ENCODE measurements at regions not wholly inside any gene's neighbourhood (a gene's known extent, or its start where the extent isn't known, plus 50 kb on each side); places are given as distances from the start of the nearest gene placed in this dataset.
"Not testable (repeated sequence)": the region's sequence is repeated elsewhere in the genome, so short reads cannot be mapped to it uniquely, and the experiment has no call there.

DNA sequence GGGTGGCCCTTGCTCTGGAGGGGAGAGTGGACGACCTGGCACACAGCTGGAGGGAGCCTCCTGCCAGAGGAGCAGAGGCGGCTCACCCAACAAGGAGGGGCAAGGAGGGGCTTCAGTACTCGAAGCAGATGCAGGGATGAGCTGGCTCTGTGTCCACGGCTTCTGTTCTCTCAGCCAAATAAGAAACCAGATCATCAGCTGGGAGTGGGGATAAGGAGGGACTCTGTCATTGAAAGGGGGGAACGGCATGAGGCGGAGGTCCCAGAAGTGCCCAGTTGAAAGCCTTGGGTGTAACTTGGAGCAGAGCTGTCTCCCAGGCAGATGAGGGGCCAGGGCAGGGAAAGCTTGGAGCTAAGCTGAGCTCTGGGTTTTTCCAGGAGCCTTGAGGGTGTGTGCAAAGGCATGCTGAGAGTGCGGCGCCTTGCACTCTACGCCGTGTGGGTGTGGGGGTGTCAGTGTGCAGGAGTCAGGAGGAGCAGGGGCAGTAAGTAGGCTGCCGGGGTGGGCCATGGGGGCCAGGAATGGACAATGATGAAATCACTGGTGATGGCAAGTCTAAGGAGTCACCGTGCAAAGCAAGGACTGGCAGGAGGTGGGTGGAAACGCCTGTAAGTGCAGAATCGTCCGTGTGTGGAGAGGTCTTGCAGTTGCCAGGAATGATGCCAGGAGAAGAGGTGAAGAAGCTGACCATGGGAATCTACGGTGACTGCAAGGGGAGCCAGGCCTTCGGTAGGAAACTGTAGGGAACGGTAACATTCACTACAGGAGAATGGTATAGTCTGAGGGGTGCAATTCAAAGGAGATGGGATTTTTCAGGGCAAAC is 85.4 kb upstream of the FOXQ1 start:
- peaks cover 0 to 1% (median 0%) of the 10 kb centered on the region in 5 donors for H3K4me1 ChIP-seq (ENCODE audit: control insufficient read depth in 5 of 5, insufficient read depth in 5 of 5, low read length in 5 of 5)
- H3K4me3 ChIP-seq (ENCODE audit: low read depth in 1 of 5, low read length in 5 of 5), result no peak overlapping the region
- H3K27me3 ChIP-seq (ENCODE audit: control insufficient read depth in 5 of 5, insufficient read depth in 4 of 5, low read length in 5 of 5), result peaks cover 0 to 11% (median 9%) of the 10 kb centered on the region in 5 donors
- no peak overlapping the region for H3K9ac ChIP-seq (ENCODE audit: low read length in 5 of 5)
- H3K36me3 ChIP-seq (ENCODE audit: control insufficient read depth in 5 of 5, insufficient read depth in 5 of 5, low read length in 5 of 5), result no peaks in the 10 kb centered on the region
- no peaks in the 10 kb centered on the region for H3K9me3 ChIP-seq (ENCODE audit: control insufficient read depth in 5 of 5, low read length in 5 of 5)
- no peak overlapping the region for H3K27ac ChIP-seq (ENCODE audit: low read depth, low read length)

DNA sequence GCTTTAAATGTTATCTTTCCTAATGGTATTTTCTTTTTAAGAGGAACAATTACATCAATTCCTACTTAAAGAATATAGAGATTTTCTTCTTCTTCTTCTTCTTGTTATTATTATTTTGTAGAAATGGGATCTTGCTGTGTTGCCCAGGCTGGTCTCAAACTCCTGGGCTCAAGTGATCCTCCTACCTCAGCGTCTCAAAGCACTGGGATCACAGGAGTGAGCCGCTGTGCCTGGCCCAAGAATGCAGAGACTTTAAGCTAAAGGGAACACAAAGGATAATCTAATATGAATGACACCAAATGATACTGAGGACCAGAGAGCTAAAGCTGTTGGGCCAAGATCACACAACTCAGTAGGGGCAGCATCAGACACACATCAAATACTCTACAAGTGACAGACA is 87.4 kb upstream of the FOXQ1 start:
- H3K36me3 ChIP-seq (ENCODE audit: control insufficient read depth in 5 of 5, insufficient read depth in 5 of 5, low read length in 5 of 5), result no peaks in the 10 kb centered on the region
- H3K9me3 ChIP-seq (ENCODE audit: control insufficient read depth in 5 of 5, low read length in 5 of 5), result no peaks in the 10 kb centered on the region
- H3K9ac ChIP-seq (ENCODE audit: low read length in 5 of 5), result no peak overlapping the region
- H3K4me3 ChIP-seq (ENCODE audit: low read depth in 1 of 5, low read length in 5 of 5), result no peak overlapping the region
- no peak overlapping the region for H3K27ac ChIP-seq (ENCODE audit: low read depth, low read length)
- H3K4me1 ChIP-seq (ENCODE audit: control insufficient read depth in 5 of 5, insufficient read depth in 5 of 5, low read length in 5 of 5), result peaks cover 0 to 1% (median 0%) of the 10 kb centered on the region in 5 donors
- peaks cover 0 to 9% (median 9%) of the 10 kb centered on the region in 5 donors for H3K27me3 ChIP-seq (ENCODE audit: control insufficient read depth in 5 of 5, insufficient read depth in 4 of 5, low read length in 5 of 5)

DNA sequence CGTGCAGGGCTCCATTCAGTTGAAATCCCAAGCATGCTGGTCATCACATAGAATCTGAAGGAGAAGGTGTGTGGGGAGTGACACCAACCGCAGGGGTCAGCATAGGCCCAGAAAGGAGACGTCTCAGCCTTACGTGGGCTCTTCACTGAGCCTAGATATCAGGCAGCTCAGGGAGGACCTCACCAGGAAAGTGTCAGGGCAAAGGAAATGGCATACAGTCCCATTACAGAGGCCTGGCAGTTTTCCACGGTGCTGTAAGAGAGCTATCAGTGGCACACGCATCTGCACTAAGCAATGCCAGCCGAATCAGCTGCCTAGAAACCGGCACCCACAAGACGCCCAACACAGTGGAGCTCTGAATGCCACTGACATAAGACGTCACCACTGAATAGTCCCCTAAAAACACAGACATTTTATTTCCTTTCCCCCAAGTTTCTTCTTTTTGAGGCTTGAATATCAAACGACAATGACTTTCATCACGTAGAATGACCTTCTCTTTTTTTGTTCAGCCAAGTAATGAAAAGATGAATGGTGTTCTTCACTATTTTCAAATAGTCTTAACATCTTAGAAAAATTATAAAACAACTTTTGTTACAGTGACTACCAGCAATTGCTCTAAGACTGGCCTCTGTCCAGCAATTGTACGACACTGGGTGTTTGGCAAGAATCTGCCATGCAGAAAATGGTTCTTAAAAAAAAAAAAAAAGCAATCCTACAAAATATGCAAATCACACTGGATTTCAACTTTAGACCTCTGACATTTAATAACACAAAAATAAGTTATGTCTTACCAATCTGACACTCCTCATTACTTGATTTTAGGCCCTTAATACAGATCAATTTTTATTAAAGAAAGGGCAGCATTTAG is 88.9 kb upstream of the FOXQ1 start:
- H3K9ac ChIP-seq (ENCODE audit: low read length in 5 of 5), result no peak overlapping the region
- H3K27me3 ChIP-seq (ENCODE audit: control insufficient read depth in 5 of 5, insufficient read depth in 4 of 5, low read length in 5 of 5), result peaks cover 0 to 9% (median 7%) of the 10 kb centered on the region in 5 donors
- no peak overlapping the region for H3K27ac ChIP-seq (ENCODE audit: low read depth, low read length)
- no peaks in the 10 kb centered on the region for H3K9me3 ChIP-seq (ENCODE audit: control insufficient read depth in 5 of 5, low read length in 5 of 5)
- H3K4me3 ChIP-seq (ENCODE audit: low read depth in 1 of 5, low read length in 5 of 5), result no peak overlapping the region
- H3K4me1 ChIP-seq (ENCODE audit: control insufficient read depth in 5 of 5, insufficient read depth in 5 of 5, low read length in 5 of 5), result peaks cover 0 to 1% (median 0%) of the 10 kb centered on the region in 5 donors
- no peaks in the 10 kb centered on the region for H3K36me3 ChIP-seq (ENCODE audit: control insufficient read depth in 5 of 5, insufficient read depth in 5 of 5, low read length in 5 of 5)

DNA sequence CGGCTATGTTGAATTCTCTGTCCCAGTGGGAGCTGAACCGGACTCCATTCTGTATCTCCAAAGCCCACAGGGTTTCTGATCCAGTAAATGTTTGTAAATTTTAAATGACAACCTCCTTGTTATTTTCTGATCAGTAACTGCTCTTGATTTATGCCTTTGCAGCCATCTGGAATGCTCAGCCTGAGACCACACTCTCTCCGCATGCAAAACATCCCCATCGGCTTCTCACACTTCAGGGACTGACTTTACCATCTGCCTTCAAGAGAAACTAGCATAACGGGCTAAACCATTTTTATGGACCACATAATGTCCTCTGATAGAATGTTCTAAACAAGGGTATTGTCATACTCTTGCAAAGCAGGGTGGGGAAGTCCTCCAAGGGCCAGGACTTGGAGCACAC is 94.5 kb upstream of the FOXQ1 start:
- Histone ChIP-seq H3K27me3 (ENCODE audit: control insufficient read depth in 5 of 5, insufficient read depth in 4 of 5, low read length in 5 of 5) (no peaks in the 10 kb centered on the region), H3K4me3 (ENCODE audit: low read depth in 1 of 5, low read length in 5 of 5) (no peak overlapping the region), H3K36me3 (ENCODE audit: control insufficient read depth in 5 of 5, insufficient read depth in 5 of 5, low read length in 5 of 5) (no peaks in the 10 kb centered on the region)

DNA sequence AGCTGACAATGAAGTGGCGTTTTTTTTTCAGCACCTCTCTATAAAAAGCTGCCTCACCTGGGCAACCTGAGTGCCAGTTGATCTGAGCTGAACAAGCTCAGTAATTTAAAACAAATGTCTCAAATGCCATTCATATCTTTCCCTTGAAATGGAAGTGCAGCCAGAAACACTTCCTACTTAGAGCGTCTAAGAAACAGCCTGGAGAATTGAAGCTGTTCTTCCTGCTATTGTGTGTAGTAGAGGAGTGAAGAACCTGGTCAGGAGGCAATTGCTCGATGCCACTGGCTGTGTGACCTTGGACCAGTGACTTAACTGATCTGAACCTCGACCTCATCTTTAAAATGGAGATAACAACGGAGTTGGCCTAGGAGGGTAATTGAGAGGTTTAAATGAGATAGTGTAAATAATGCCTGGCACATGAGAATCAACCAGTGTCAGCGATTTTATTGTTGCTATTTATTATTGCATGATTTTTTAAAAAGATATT is 95.4 kb upstream of the FOXQ1 start:
- Histone ChIP-seq H3K27me3 (ENCODE audit: control insufficient read depth in 5 of 5, insufficient read depth in 4 of 5, low read length in 5 of 5) (no peaks in the 10 kb centered on the region), H3K9me3 (ENCODE audit: control insufficient read depth in 5 of 5, low read length in 5 of 5) (no peaks in the 10 kb centered on the region), H3K27ac (ENCODE audit: low read depth, low read length) (no peak overlapping the region), H3K36me3 (ENCODE audit: control insufficient read depth in 5 of 5, insufficient read depth in 5 of 5, low read length in 5 of 5) (no peaks in the 10 kb centered on the region), H3K4me1 (ENCODE audit: control insufficient read depth in 5 of 5, insufficient read depth in 5 of 5, low read length in 5 of 5) (no peaks in the 10 kb centered on the region), H3K9ac (ENCODE audit: low read length in 5 of 5) (no peak overlapping the region), H3K4me3 (ENCODE audit: low read depth in 1 of 5, low read length in 5 of 5) (no peak overlapping the region)

More for the DNA sequence above, 94.5 kb upstream of the FOXQ1 start:
- H3K9ac ChIP-seq (ENCODE audit: low read length in 5 of 5), result no peak overlapping the region
- no peaks in the 10 kb centered on the region for H3K4me1 ChIP-seq (ENCODE audit: control insufficient read depth in 5 of 5, insufficient read depth in 5 of 5, low read length in 5 of 5)
- no peak overlapping the region for H3K27ac ChIP-seq (ENCODE audit: low read depth, low read length)
- H3K9me3 ChIP-seq (ENCODE audit: control insufficient read depth in 5 of 5, low read length in 5 of 5), result no peaks in the 10 kb centered on the region

GRCh38 chr6:1215884-1216487 is 95.9 kb upstream of the FOXQ1 start:
- H3K9ac ChIP-seq (ENCODE audit: low read length in 5 of 5), result no peak overlapping the region

DNA sequence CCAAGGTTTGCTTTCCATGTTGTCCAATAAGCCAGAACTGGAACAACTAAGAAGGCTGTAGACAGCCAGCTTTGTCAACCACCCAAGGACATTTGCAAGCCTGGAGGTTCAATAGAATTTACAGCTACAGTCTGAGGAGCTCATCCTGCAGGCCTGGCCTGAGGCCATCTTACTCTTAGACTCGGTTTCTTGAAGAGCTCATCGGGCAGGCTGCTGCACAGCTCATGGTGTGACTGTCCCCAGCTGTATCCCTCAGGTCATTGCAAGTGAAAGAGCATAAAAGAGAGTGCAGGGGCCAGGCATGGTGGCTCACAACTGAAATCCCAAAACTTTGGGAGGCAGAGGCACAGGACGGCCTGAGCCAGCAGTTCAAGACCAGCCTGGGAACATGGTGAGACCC is 96.9 kb upstream of the FOXQ1 start:
- no peaks in the 10 kb centered on the region for H3K9me3 ChIP-seq (ENCODE audit: control insufficient read depth in 5 of 5, low read length in 5 of 5)

More at GRCh38 chr6:1215884-1216487, 95.9 kb upstream of the FOXQ1 start:
- no peaks in the 10 kb centered on the region for H3K4me1 ChIP-seq (ENCODE audit: control insufficient read depth in 5 of 5, insufficient read depth in 5 of 5, low read length in 5 of 5)
- H3K27me3 ChIP-seq (ENCODE audit: control insufficient read depth in 5 of 5, insufficient read depth in 4 of 5, low read length in 5 of 5), result no peaks in the 10 kb centered on the region
- H3K36me3 ChIP-seq (ENCODE audit: control insufficient read depth in 5 of 5, insufficient read depth in 5 of 5, low read length in 5 of 5), result no peaks in the 10 kb centered on the region
- no peaks in the 10 kb centered on the region for H3K9me3 ChIP-seq (ENCODE audit: control insufficient read depth in 5 of 5, low read length in 5 of 5)
- H3K27ac ChIP-seq (ENCODE audit: low read depth, low read length), result no peak overlapping the region
- no peak overlapping the region for H3K4me3 ChIP-seq (ENCODE audit: low read depth in 1 of 5, low read length in 5 of 5)

GRCh38 chr6:1212919-1213318 is 99.0 kb upstream of the FOXQ1 start:
- peaks cover 0 to 5% (median 0%) of the 10 kb centered on the region in 5 donors for H3K27me3 ChIP-seq (ENCODE audit: control insufficient read depth in 5 of 5, insufficient read depth in 4 of 5, low read length in 5 of 5)

More for the DNA sequence above, 96.9 kb upstream of the FOXQ1 start:
- Histone ChIP-seq H3K4me3 (ENCODE audit: low read depth in 1 of 5, low read length in 5 of 5) (no peak overlapping the region), H3K27ac (ENCODE audit: low read depth, low read length) (no peak overlapping the region), H3K9ac (ENCODE audit: low read length in 5 of 5) (no peak overlapping the region), H3K4me1 (ENCODE audit: control insufficient read depth in 5 of 5, insufficient read depth in 5 of 5, low read length in 5 of 5) (no peaks in the 10 kb centered on the region), H3K27me3 (ENCODE audit: control insufficient read depth in 5 of 5, insufficient read depth in 4 of 5, low read length in 5 of 5) (no peaks in the 10 kb centered on the region), H3K36me3 (ENCODE audit: control insufficient read depth in 5 of 5, insufficient read depth in 5 of 5, low read length in 5 of 5) (no peaks in the 10 kb centered on the region)

GRCh38 chr6:1212138-1212537 is 99.8 kb upstream of the FOXQ1 start:
- not testable (repeated sequence) for H3K27ac ChIP-seq (ENCODE audit: low read depth, low read length); H3K27me3 ChIP-seq (ENCODE audit: control insufficient read depth in 5 of 5, insufficient read depth in 4 of 5, low read length in 5 of 5); H3K9ac ChIP-seq (ENCODE audit: low read length in 5 of 5); H3K4me1 ChIP-seq (ENCODE audit: control insufficient read depth in 5 of 5, insufficient read depth in 5 of 5, low read length in 5 of 5); H3K9me3 ChIP-seq (ENCODE audit: control insufficient read depth in 5 of 5, low read length in 5 of 5); H3K4me3 ChIP-seq (ENCODE audit: low read depth in 1 of 5, low read length in 5 of 5); H3K36me3 ChIP-seq (ENCODE audit: control insufficient read depth in 5 of 5, insufficient read depth in 5 of 5, low read length in 5 of 5)

More at GRCh38 chr6:1212919-1213318, 99.0 kb upstream of the FOXQ1 start:
- no peak overlapping the region for H3K27ac ChIP-seq (ENCODE audit: low read depth, low read length)
- H3K4me1 ChIP-seq (ENCODE audit: control insufficient read depth in 5 of 5, insufficient read depth in 5 of 5, low read length in 5 of 5), result no peaks in the 10 kb centered on the region
- H3K9me3 ChIP-seq (ENCODE audit: control insufficient read depth in 5 of 5, low read length in 5 of 5), result no peaks in the 10 kb centered on the region
- H3K36me3 ChIP-seq (ENCODE audit: control insufficient read depth in 5 of 5, insufficient read depth in 5 of 5, low read length in 5 of 5), result no peaks in the 10 kb centered on the region
- no peak overlapping the region for H3K9ac ChIP-seq (ENCODE audit: low read length in 5 of 5)
- H3K4me3 ChIP-seq (ENCODE audit: low read depth in 1 of 5, low read length in 5 of 5), result no peak overlapping the region
